ENCODE measurements at regions not wholly inside any gene's neighbourhood (a gene's known extent, or its start where the extent isn't known, plus 50 kb on each side); places are given as distances from the start of the nearest gene placed in this dataset.

- no peak overlapping the region for H3K4me3 ChIP-seq
- TF ChIP-seq POLR2AphosphoS5 (IDR thresholded peaks at IDR 0.05) = no peak
- TF ChIP-seq POLR2A (IDR thresholded peaks at IDR 0.05) = no peak
- TF ChIP-seq EP300 (IDR thresholded peaks at IDR 0.05) = no peak
- no peak for TF ChIP-seq CTCF (IDR thresholded peaks at IDR 0.05)
- WGBS = 86% methylated on average over 2 of the region's 2 CpGs
- DNase-seq (ENCODE audit: low spot score in 2 of 2) = no peak
- no peaks in the 10 kb centered on the region for H3K36me3 ChIP-seq
- no peak overlapping the region for H3K27ac ChIP-seq
- H3K27me3 ChIP-seq = no peaks in the 10 kb centered on the region
- peaks cover 5% of the 10 kb centered on the region for H3K9me3 ChIP-seq
- H3K4me1 ChIP-seq = no peaks in the 10 kb centered on the region
Measured at GRCh38 chr15:94877833-94878232, 646.5 kb downstream of the MCTP2 start.

- no peaks in the 10 kb centered on the region for H3K27me3 ChIP-seq
- H3K9me3 ChIP-seq = peaks cover 5% of the 10 kb centered on the region
- no peak overlapping the region for H3K4me3 ChIP-seq
- no peak for DNase-seq (ENCODE audit: low spot score in 2 of 2)
- 89% methylated on average over 8 of the region's 10 CpGs for WGBS
- TF ChIP-seq POLR2AphosphoS5 (IDR thresholded peaks at IDR 0.05) (no peak), EP300 (IDR thresholded peaks at IDR 0.05) (no peak), CTCF (IDR thresholded peaks at IDR 0.05) (no peak), POLR2A (IDR thresholded peaks at IDR 0.05) (no peak)
- no peaks in the 10 kb centered on the region for H3K36me3 ChIP-seq
- no peaks in the 10 kb centered on the region for H3K4me1 ChIP-seq
- no peak overlapping the region for H3K27ac ChIP-seq
Measured at GRCh38 chr15:94882071-94882712, 650.8 kb downstream of the MCTP2 start.

- Histone ChIP-seq H3K27ac (no peak overlapping the region), H3K4me3 (no peak overlapping the region), H3K9me3 (no peaks in the 10 kb centered on the region), H3K27me3 (no peaks in the 10 kb centered on the region), H3K4me1 (no peaks in the 10 kb centered on the region), H3K36me3 (no peaks in the 10 kb centered on the region)
- TF ChIP-seq EP300 (IDR thresholded peaks at IDR 0.05) (no peak), POLR2A (IDR thresholded peaks at IDR 0.05) (no peak), POLR2AphosphoS5 (IDR thresholded peaks at IDR 0.05) (no peak), CTCF (IDR thresholded peaks at IDR 0.05) (no peak)
- DNase-seq (ENCODE audit: low spot score in 2 of 2) = no peak
Measured at GRCh38 chr15:94887391-94887790, 656.0 kb downstream of the MCTP2 start.

GRCh38 chr15:94889153-94889552 is 657.8 kb downstream of the MCTP2 start:
- no peaks in the 10 kb centered on the region for H3K9me3 ChIP-seq
- no peak overlapping the region for H3K4me3 ChIP-seq
- TF ChIP-seq CTCF (IDR thresholded peaks at IDR 0.05) (no peak), EP300 (IDR thresholded peaks at IDR 0.05) (no peak), POLR2A (IDR thresholded peaks at IDR 0.05) (no peak)
- no peak for DNase-seq (ENCODE audit: low spot score in 2 of 2)
- no peaks in the 10 kb centered on the region for H3K4me1 ChIP-seq
- H3K36me3 ChIP-seq = no peaks in the 10 kb centered on the region
- no peak overlapping the region for H3K27ac ChIP-seq
- H3K27me3 ChIP-seq = no peaks in the 10 kb centered on the region
- 90% methylated on average over 5 of the region's 5 CpGs for WGBS

GRCh38 chr15:94893091-94893490 is 661.7 kb downstream of the MCTP2 start:
- Histone ChIP-seq H3K9me3 (no peaks in the 10 kb centered on the region), H3K36me3 (no peaks in the 10 kb centered on the region), H3K4me3 (no peak overlapping the region), H3K27me3 (no peaks in the 10 kb centered on the region), H3K27ac (no peak overlapping the region), H3K4me1 (no peaks in the 10 kb centered on the region)
- no peak for DNase-seq (ENCODE audit: low spot score in 2 of 2)
- TF ChIP-seq CTCF (IDR thresholded peaks at IDR 0.05) (no peak), POLR2AphosphoS5 (IDR thresholded peaks at IDR 0.05) (no peak), EP300 (IDR thresholded peaks at IDR 0.05) (no peak), POLR2A (IDR thresholded peaks at IDR 0.05) (no peak)

Data from suprapubic skin (tissue), 4 donors.